Stimulated activated CD4-positive, alpha-beta T cell treated with anti-CD3 and anti-CD28 coated beads, Interleukin-2, amount 100 ng/mL, for 48 hours (primary cell): ENCODE measurements at regions not wholly inside any gene's neighbourhood (a gene's known extent, or its start where the extent isn't known, plus 50 kb on each side); places are given as distances from the start of the nearest gene placed in this dataset.

Experiments
- DNase-seq, 2 donors: peaks; one replicate each; pipeline ENCODE4 v3.0.0-alpha.2; 2020

GRCh38 chr3:76855451-76855850 is 184.4 kb upstream of the ROBO2 start:
- DNase-seq, result no peak

DNA sequence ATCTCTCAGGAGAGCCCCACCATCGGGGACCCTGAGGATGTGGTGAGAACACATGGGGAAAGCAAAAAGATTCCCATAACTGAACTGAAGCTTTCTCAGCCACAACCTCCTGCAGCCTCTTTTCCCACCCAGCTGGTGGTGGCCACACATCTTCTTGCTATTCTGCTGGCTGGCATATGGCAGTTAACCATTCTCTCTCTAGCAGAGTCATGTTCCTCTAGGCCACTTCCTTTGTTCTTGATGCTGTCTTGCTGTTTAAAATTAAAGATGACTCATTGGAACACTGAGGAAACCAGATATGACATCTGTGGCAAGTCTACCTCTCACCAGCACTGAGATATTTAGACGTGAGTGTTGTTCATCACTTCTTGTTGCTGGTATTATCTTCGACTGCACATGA is 180.3 kb upstream of the ROBO2 start:
- DNase-seq, result no peak

GRCh38 chr3:76864355-76864754 is 175.5 kb upstream of the ROBO2 start:
- DNase-seq, result no peak

- no peak for DNase-seq
Observed at GRCh38 chr3:76866729-76867408, 173.0 kb upstream of the ROBO2 start.

GRCh38 chr3:76869726-76870384 is 170.0 kb upstream of the ROBO2 start:
- no peak for DNase-seq

DNA sequence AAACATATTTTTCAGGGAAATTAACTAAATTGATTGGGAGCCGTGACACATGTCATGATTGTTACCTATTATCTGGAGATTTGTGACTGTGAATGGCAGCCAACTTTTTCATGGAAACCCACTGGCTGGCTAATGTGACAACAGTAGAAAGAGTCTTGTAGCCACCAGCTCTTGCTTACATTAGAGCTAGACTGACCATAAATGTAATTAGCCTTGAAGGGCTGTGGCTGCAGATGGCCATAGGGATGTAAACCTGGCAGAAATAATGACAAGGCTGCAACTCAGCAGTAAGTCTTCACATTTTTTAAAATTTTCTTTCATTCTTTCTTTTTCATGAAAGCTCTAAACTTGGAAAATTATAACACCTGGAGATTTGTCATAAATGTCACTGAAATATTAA is 168.2 kb upstream of the ROBO2 start:
- DNase-seq, result no peak

- DNase-seq, result no peak
Observed at GRCh38 chr3:76872999-76873398, 166.9 kb upstream of the ROBO2 start.

GRCh38 chr3:76873532-76874242 is 166.2 kb upstream of the ROBO2 start:
- DNase-seq, result no peak

DNA sequence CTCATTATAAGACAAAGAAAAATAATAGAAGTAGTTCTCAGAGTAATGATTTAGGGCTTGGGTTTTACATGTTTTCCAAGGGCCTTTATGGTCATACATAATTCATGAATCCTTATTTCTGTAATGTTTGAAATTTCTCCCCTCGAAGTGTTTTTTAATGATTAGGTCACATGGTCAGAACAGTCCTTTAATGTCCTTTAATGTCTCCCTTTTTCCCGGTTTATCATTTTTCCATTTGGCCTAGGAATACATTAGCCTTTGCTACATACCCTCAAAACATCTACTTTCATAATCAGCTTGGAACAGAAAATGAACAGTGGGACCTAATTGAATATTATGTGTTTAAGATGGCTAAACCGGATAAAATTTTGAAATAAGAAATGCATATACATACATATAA is 159.9 kb upstream of the ROBO2 start:
- DNase-seq, result no peak

DNA sequence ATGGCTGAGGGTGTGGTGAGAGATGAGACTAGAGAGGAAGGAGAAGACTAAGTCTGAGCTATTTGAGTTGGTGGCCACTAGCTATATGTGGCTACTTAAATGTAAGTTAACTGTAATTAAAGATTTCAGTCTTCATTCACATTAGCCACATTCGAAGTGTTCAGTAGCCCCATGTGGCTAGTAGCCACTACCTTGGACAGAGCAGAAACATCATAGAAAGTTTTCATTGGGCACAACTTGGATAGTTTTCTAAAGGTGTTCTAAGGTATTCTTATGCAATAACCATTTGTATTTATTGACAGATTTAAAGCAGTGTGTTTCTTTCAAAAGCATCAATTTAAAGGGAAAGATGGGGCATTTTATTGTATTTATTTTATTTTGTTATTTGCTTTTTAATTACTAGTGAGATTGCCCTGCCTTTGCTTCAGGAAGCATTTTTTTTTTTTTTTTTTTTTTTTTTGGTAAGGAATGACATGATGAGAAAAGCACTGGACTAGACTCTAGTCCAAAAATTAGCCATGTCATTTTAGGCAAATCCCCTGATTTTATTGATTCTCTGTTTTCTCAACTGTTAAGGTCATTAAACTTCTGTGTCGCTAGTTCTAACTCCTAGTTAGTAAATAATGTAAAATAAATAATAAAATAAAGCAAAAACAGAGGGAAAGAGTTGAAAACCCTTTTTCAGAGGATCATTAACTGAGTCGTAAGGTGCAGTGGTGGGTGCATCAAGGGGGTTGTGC is 153.0 kb upstream of the ROBO2 start:
- DNase-seq, result no peak

- no peak for DNase-seq
Observed at GRCh38 chr3:76888856-76889255, 151.0 kb upstream of the ROBO2 start.

DNA sequence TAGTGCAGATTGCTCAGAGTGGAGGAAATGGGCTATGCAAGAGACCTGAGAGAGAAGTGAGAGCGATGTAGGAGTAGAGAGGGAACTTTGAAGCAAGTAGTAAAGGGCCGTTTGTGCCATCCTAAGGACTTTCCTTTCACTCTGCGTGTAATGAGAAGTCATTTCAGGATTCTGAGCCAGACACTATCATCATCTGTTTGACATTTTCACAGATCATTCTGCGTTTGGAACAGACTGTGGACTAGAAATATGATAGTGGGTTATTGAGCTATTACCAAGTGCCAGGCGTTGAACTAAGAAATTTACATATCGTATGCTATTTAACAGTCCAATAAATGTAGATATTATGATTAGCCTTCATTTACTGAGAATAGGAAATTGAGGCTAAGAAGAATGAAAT is 150.0 kb upstream of the ROBO2 start:
- DNase-seq, result no peak

GRCh38 chr3:76897076-76897475 is 142.8 kb upstream of the ROBO2 start:
- no peak for DNase-seq

GRCh38 chr3:76900596-76900995 is 139.3 kb upstream of the ROBO2 start:
- DNase-seq, result no peak

GRCh38 chr3:76908156-76908555 is 131.7 kb upstream of the ROBO2 start:
- no peak for DNase-seq

DNA sequence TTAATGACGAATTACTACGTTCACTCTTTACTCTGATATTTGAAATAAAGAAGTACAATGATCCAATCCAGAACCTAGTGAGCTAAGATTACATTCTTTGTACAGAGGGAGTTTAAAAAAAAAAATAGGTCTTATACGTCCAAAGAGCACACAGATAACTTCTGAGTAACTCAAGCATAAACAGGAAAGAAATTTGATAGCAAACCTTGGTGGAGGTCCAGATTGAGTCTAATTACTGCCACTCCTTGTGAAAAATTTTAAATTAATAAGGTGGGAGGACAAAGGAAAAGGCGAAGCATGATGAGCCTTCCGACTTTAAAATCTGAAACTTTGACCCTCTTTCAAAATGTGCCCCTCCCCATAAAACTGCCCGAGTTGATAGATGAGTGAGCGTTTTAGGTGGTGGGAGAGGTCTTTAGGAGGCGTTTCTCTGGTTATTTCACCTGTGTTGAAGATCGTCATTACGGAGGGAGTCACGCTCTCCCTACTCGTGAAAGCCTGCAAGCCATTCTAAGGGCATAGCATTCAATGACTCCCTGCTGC is 127.0 kb upstream of the ROBO2 start:
- no peak for DNase-seq

- DNase-seq, result no peak
Observed at GRCh38 chr3:76917436-76917835, 122.5 kb upstream of the ROBO2 start.

DNA sequence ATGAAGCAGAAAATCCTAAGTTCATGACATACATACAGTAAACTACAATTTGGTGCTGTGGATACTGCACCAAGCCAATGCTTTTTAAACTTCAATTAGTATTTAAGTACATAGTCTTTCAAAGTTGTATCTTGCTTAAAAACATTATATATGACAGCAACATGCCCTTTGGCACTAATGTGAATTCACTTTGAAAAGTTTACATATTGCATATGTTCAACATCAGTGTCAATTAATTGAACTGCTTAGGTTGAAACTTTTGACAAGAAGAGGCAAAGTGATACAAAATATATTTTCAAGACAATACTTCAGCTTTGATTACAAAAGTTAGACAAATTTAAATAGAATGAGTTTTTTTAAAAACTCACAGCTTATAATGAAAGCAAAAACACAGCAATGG is 119.4 kb upstream of the ROBO2 start:
- no peak for DNase-seq

- no peak for DNase-seq
Observed at GRCh38 chr3:76923485-76923884, 116.4 kb upstream of the ROBO2 start.

DNA sequence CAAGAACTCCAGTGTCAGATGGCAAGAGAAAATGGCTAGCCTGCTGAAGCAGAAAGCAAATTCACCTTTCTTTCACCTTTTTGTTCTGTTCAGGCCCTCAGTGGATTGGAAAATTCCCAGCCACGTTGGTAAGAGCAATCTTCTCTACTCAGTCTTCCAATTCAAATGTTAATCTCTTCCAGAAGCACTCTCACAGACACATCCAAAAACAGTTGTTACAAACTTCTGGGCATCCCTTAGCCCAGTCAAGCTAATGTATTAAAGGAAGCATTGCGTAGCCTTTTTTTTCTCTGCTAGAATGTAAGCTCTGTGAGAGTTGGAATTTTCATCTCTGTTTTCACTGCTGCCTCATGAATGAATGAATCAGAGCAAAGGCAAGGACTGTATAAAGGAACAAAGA is 109.2 kb upstream of the ROBO2 start:
- DNase-seq, result no peak

- no peak for DNase-seq
Observed at GRCh38 chr3:76933245-76933644, 106.7 kb upstream of the ROBO2 start.

GRCh38 chr3:76938962-76939361 is 100.9 kb upstream of the ROBO2 start:
- no peak for DNase-seq

DNA sequence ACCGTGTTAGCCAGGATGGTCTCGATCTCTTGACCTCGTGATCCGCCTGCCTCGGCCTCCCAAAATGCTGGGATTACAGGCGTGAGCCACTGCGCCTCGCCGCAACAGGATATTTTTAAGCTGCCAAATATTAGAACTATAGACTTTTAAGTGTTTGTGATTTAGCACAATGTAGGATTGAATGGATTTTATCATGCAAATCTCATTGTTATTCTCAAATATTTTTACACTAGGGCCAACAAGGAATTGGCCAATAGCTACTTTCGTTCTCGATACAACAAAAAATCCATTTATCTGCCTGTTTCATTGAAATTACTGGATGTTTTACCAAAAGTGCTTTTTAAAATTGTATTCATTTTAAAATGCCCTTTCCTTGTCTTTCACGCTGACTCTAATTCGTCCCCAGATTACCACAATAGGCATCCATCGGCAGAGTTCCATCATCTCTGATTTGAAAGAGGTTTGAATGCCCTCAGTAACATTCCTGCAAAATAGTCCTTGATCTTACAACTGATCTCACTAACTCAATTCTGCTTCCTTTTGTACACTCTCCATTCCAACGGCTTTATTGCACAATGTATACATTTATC is 99.6 kb upstream of the ROBO2 start:
- DNase-seq, result no peak
